Liver (tissue), 2 donors: ENCODE measurements at regions not wholly inside any gene's neighbourhood (a gene's known extent, or its start where the extent isn't known, plus 50 kb on each side); places are given as distances from the start of the nearest gene placed in this dataset.

ENCODE experiments used
- TF ChIP-seq, protein P1 (sequence below): fragments of 150-350 bp; IDR thresholded peaks from 2 replicates; pipeline ENCODE4 v1.5.1; 2017; ENCODE audit warnings: improper control_type of control experiment, low read depth, low read length; ENCODE audit not compliant: missing input control
- TF ChIP-seq, protein P2 (sequence below): IDR thresholded peaks from 2 replicates; pipeline ENCODE4 v1.6.1; 2016; ENCODE audit warnings: antibody characterized with exemption
- donor health status: healthy.

DNA sequence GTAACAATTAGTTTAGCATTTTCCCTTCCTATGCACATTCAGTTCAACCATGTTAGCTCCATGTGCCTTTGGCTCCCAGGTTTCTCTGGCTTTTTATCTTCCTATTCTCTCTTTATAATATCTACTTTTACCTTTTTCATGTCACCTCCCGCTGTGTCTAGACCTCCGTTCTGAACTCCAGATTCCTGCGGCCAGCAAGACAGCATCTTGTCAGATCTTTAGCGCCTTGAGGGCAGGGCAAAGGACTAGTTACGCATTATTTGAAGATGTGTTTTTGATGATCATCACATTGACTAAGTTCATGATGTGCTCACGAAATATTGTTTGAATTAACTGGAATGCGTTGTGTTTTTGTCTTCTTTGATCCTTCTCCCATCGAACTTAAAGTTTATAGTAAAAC is 1126.8 kb downstream of the CDH11 start:
- TF ChIP-seq, protein P1, sequence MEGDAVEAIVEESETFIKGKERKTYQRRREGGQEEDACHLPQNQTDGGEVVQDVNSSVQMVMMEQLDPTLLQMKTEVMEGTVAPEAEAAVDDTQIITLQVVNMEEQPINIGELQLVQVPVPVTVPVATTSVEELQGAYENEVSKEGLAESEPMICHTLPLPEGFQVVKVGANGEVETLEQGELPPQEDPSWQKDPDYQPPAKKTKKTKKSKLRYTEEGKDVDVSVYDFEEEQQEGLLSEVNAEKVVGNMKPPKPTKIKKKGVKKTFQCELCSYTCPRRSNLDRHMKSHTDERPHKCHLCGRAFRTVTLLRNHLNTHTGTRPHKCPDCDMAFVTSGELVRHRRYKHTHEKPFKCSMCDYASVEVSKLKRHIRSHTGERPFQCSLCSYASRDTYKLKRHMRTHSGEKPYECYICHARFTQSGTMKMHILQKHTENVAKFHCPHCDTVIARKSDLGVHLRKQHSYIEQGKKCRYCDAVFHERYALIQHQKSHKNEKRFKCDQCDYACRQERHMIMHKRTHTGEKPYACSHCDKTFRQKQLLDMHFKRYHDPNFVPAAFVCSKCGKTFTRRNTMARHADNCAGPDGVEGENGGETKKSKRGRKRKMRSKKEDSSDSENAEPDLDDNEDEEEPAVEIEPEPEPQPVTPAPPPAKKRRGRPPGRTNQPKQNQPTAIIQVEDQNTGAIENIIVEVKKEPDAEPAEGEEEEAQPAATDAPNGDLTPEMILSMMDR: no peak
- TF ChIP-seq, protein P2, sequence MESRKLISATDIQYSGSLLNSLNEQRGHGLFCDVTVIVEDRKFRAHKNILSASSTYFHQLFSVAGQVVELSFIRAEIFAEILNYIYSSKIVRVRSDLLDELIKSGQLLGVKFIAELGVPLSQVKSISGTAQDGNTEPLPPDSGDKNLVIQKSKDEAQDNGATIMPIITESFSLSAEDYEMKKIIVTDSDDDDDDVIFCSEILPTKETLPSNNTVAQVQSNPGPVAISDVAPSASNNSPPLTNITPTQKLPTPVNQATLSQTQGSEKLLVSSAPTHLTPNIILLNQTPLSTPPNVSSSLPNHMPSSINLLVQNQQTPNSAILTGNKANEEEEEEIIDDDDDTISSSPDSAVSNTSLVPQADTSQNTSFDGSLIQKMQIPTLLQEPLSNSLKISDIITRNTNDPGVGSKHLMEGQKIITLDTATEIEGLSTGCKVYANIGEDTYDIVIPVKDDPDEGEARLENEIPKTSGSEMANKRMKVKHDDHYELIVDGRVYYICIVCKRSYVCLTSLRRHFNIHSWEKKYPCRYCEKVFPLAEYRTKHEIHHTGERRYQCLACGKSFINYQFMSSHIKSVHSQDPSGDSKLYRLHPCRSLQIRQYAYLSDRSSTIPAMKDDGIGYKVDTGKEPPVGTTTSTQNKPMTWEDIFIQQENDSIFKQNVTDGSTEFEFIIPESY: no peak
